Stimulated activated CD4-positive, alpha-beta T cell treated with anti-CD3 and anti-CD28 coated beads, Interleukin-4, amount 100 ng/mL, for 48 hours (primary cell): ENCODE measurements at regions not wholly inside any gene's neighbourhood (a gene's known extent, or its start where the extent isn't known, plus 50 kb on each side); places are given as distances from the start of the nearest gene placed in this dataset.
A peak's percentile ranks its signal among the peaks of the same experiment; 100 is the strongest.
"Not testable (repeated sequence)": the region's sequence is repeated elsewhere in the genome, so short reads cannot be mapped to it uniquely, and the experiment has no call there.

Experiments
- DNase-seq, 2 donors: peaks; one replicate each; pipeline ENCODE4 v3.0.0-alpha.2; 2020; ENCODE audit warnings: low read depth in 2 of 2

DNA sequence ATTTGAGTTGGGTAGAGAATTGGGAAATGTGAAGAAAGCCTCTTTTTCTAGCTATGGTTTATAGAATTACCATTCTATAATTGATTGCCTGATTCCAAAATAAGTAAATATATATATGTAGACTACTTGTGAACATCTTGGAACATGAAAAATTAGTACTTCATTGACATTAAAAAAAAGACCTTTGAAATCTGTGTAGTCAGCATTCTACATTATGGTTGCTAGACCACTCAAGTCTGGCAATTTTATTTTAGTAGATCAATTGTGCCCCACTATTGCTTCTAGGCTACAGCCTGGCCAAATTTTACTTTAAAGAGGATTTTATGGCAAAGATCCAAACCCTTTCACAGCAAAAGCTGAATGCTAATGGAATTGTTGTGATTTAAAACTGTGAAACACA lies 279.8 kb downstream of the IKZF2 start:
- no peak for DNase-seq

DNA sequence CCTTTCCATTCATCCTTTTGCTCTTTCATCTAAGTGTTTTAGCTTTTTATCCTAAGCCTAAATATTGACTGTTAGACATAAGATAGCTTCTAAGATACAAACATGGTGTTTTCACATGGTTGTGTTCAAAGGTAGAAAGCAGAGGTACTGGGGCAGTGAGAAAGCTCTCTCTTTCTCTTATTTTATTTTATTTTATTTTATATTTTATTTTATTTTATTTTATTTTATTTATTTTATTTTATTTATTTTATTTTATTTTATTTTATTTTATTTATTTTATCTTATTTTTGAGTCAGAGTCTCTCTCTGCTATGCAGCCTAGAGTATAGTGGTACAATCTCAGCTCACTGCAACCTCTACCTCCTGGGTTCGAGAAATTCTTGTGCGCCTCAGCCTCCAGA lies 287.2 kb downstream of the IKZF2 start:
- DNase-seq, result no peak

DNA sequence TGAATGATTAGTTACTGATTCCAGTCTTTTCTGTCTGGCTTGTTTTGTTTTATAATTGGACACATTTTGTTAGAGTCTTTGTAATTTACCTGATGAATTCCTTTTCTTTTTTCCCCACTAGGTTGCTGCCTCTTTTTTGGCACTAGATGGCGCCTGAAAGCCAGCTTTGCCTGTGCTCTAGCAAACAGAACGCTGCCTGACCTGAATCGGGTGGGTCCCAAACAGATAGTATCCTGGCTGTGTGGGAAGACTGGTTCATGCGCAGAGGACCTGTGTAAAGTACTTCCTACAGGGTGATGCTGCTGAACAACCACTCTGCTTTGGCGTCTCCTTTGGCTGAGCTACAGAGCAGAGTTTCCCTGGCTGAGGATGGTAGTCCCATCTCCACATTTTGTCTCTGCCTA lies 288.2 kb downstream of the IKZF2 start:
- peak in 1 of 2 donors; percentile 6 for DNase-seq

DNA sequence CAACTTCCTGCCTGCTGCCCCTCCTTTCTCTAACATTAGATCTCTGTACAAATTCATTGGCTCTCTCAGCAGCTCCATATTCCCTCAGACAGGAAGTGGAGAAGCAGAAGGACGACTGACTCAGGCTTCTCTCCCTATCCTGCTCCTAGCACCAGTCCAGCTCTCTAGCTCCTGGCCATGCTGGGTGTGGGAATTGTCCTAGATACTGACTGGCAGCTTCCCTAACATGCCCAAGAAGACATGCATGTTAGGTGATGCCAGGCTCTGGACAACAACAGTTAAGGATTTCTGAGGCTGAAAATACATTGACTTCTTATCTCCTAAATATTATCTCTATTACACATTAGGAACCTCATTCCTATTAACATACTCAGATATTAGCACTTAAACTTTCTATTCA lies 292.9 kb downstream of the IKZF2 start:
- DNase-seq, result no peak

DNA sequence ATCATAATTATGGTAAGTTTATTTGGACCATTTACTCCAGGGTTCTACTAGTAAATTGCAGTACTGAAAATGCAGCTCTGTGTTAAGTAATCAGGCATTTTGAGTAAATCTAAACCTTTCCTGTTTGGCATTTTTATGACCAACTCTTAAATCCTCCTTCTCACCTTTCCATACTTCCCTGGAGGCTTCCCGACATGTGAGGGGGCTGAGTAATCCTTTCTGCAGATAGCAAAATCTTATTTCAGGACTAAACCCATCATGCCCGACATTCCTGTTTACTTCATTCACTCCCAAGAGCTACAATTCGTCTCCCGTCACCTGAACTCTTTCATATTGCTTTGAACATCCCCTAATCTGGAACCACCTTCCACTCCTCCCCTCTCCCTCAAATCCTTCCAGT lies 296.6 kb downstream of the IKZF2 start:
- no peak for DNase-seq

DNA sequence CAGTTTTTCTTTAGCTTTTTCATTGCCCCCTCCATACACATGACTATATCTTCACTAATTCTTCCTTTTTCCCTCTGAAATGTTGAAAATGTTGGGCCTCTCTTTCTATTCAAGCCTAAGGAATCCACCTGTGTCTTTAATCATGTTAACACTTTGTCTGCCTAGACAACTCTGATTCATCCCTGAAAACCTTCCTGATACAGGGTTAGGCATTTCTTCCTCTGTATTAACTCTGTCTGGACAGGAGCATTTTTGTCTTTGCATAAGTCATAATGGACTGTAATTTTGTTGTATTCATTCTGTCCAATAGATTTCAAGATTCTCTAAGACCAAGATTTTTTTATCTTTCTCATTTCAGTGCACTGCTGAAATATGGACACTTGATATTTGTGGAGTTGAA lies 297.3 kb downstream of the IKZF2 start:
- DNase-seq, result no peak

DNA sequence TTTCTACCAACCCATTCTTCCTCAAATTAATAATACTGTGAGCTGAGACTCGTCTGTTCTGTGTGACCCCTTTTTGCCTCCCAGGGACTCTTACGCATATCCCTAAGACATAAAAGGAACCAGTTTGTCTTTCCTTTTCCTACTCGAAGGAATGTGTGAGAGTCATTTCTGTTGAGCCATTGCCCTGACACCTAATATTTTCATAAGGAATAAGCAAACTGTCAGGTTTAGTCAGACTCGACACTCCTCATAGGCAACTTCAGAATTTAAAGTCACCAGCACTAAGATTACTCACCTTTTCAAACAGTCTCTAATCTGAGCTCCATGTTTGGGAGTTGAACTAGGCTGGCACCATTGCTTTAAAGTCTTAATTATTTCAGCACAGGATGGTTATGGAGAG lies 305.5 kb downstream of the IKZF2 start:
- DNase-seq, result no peak

DNA sequence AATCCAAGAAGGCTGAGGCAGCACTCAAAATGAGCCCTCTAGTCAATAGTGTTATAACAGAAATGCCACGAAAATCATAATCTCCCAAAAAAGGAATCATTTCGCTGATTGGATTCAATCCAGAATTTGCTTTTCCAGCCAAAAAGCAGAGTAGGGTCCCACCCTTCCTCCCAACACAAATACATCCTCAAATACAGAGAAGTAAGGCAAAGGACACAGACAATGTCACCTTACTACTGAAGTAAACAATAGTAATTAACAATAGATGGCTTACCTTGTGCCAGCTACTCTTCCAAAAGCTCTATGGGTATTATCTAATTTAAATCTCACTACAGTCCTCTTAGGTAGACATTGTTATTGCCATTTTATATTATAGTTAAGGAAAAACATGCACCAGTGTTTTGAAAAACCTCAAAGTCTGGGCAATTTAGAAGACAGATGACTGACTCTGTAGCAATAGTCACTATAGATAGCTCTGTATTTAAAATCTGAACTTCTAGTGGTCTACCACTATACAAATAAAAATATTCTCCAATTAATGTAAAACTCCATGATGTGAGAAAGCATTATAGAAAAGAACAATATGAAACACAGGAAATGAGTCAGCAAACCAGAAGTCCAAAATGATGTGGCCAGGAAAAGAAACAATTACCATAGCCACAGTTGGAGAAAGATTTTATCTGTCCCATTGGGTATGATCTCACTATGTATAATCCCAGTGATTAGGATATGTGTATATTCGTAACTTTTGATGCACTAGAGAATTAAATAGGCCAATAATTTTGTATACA lies 305.0 kb upstream of the ERBB4 start:
- no peak for DNase-seq

DNA sequence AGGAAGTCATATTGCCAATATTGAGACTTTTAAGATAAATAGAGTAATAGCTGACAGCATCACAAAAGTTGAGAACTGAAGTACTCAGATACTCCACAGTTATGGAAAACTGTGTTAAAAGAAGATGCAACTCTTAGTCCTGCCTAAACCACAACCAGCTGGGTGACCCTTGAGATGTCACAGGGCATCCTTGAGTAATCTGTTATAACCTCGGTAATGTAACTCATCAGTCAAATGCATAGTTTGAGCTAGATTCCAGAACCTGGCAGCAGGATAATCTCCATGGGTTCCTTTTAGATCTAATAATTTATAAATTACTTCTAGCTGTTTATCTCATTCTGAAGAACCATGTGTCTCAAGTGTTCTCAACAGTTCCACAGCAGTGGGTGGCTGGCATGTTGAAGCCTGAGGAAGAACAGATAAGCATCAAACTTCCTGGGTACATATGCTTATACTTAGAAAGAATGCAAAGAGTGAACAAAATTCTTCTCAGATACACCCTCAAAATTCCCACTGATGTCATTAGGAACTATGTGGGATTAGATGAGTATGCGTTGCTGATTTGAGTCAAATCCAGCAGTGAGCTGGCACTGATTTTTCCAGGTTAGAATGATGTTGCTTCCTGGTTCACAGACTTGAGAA lies 304.1 kb upstream of the ERBB4 start:
- DNase-seq, result no peak

DNA sequence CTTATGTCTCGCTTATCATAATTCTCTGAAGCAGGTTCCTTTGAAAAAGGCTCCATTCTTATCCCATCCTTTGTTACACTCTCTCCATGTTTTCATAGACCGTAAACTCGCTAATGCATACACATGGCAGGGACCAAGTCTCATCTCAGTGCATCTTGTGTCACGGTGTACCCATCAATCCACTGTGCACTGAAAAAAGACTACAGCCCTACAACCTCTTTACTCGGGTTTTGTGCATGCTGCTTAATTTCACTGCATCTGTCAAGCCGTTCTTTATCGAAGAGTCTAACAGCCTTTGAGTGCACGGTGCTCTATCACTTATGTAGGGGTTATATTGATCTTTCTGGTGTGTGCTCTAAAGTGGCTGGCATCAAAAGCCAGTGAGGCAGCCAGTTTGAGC lies 302.9 kb upstream of the ERBB4 start:
- DNase-seq, result no peak

DNA sequence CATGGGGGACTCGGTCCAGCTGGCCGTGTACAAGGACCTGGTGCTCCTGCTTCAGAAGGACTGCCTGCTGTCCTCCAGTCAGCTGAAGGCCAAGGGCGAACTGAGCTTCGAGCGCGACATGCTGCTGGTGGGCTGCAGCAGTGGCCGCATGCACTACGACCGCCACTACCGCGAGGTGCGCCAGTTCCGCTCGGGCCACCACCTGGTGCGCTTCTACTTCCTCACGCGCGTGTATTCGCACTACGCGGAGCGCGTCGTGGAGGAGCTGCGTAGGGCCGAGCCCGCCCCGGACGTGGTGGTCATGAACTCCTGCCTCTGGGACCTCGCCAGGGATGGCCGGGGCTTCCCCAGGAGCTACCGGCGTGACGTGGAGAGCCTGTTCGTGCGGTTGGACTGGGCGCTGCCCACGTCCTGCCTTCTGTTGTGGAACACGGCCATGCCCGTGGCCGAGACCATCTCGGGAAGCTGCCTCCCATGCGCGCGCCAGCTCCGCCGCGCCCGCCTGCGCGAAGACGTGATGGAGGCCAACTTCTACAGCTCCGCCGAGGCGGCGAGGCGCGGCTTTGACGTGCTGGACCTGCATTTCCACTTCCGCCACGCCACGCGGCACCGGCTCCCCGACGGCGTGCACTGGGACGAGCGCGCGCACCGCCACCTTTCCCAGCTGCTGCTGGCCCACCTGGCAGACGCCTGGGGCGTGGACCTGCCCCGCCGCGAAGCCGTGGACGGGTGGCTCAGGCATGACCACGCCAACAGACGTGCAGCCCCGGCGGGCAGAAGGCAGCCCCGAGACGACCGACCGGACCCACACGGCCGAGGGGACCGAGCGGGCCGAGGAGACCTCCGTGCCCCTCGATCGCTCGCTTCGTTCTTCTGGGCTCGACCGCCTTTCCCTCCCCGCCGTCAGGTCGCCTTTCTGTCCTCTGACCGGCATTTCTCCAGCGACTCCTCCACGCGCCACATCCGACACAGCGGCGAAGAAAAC lies 293.9 kb upstream of the ERBB4 start:
- DNase-seq, result no peak

DNA sequence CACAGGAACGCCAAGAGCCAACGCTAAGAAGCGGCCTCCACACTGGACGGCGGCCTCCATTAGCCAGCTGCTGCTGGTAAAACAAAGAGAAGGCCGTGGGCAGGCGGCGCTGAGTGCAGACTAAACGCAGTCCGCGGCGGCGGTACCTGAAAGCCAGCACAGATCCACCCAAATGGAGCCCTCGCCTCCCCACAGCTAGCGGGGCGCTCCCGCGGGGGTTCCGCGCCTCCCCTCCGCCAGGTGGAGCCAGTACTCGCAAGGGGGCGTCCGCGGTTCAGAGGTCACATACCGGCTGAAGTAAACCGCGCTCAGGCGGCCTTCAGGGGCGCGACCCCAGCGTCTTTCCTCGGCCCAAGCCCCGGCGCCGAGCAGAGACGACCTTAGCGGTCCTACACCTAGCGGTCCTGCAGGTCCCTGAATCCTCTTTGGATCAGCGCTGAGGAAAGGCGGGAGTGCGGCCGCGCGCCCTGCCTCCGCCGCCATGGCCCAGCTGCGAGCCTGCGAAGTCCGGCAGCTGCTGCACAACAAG lies 293.1 kb upstream of the ERBB4 start:
- no peak for DNase-seq

DNA sequence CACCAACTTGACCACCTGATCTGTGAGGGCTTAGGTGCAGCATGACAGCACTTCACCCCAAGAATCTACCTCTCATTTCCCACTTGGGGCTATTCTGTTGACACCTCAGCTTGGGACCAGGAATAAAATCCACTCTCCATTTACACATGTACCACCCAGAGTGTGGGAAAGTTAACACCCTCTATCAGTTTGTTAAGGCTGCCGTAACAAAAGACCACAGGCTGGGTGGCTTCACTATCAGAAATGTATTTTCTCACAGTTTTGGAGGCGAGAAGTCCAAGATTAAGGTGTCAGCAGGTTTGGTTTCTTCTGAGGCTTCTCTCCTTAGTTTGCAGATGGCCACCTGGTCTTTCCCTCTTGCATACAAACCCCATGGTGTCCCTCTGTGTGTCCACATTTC lies 277.7 kb upstream of the ERBB4 start:
- DNase-seq, result no peak

DNA sequence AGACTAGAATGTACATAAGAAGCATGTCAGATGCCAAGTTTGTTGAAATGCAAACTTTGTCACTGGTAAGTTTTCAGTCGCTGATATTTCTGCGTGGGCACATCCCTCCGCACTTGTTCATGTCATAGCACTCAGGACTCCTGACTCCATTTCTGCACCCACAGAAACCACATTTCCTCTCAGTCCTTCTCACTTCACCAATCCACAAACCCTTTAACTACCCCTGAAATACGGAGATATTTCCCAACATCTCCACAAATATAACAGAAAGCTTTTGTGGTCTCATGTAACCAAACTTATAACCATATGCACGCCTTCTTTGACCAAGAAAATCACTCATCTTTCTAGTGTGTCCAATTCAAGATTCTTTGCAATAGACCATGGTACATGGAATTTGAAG lies 276.9 kb upstream of the ERBB4 start:
- no peak for DNase-seq

DNA sequence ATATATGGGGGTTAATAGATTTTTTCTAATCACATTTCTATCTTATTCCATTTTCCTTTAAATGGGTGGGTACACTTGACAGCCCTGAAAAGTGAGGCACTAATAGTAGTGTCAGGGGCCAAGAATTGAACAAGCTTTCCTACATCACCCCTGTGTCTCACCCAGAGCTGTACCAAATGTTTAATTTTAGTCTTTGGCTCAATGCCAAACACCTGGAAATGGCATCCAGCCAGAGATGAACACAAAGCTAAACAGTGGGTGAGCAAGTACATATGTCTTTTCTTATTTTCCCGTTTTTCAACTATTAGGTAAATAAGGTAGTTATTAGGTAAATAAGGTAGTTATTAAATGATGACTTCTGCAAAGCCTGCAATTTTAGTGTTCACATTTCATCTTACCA lies 276.3 kb upstream of the ERBB4 start:
- DNase-seq, result no peak

DNA sequence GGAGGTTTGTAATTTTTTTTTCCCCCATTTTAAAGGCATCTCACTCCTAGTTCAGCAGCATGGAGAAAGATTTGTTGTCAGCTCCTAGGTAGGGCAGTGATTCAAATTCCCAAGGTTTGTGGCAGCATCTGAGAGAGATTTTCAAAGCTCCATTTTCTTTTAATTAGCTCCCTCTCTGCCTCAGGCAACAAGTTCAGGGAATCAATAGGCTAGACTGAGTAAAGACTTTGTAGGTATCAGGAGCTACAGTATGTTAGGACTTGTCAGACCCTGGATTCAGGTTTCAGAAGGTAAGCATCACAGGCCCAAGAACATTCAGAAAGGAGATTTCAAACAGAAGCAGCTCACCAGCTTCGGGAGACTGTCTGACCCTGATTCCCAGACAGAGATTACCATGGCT lies 273.3 kb upstream of the ERBB4 start:
- DNase-seq, result no peak

DNA sequence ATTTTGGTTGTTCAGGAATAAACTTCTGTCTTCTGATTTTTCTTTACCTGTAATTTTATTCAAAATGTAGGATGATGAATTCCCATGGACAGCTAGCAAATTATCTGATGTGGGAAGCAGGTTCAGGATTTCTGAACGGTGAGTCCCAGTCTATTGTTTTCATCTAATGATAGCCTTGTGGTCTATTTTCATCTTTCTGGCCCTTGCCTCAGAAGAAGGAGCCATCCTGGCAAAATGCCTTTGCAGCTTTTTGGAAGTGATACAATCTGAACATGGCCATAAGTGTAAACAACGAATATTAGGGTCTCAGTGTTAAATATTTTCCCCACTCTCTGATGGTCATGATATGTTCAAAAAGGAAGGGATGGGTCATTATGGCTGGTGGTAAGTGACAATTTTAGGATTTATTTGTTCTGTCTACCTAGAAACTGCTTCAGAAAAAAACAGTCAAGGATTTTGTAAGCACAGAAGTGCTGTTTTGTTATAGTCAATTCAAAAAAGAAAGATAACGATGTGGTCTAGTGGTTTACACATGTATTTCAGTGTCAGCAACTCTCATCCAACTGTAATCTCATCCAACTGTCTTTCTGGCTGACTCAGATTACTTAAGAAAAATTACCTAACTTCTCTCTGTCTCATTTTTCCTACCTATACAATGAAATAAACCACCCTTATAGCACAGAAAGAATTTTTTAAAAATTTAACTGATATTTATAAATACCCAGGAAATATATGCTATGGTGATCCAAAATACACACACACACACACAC lies 272.6 kb upstream of the ERBB4 start:
- DNase-seq, result no peak

DNA sequence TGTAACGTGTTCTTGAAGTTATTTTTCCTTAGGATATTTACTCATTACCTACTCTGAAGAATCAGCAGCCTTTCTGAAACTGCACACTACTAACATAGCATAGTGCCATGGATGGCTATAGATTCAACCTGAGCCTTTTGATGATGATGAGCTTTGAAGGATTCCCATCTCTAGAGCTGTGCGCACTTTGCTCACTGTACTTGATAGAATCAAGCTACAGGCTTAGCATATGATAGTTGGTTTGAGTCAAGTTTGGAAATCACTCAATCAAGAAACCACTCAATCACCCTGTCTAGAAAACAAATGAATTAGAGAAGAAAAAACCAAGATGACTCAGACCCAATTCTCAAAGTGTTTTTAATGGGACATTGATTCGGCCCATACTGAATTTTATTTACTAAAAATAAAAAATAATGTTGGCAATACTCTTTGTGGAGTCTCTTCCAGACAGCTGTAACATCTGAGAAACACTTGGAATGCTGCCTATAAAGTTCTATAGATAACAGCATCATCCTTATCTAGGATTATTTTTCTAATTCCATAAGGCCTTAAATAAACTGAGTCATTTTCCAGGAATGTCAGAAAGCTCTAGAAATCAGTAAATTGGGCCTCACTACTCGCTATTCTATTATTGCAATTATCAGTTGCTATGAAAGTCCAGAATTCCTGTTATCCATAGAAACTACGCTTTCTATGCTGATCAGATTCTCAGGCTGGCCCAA lies 259.0 kb upstream of the ERBB4 start:
- DNase-seq, result no peak

DNA sequence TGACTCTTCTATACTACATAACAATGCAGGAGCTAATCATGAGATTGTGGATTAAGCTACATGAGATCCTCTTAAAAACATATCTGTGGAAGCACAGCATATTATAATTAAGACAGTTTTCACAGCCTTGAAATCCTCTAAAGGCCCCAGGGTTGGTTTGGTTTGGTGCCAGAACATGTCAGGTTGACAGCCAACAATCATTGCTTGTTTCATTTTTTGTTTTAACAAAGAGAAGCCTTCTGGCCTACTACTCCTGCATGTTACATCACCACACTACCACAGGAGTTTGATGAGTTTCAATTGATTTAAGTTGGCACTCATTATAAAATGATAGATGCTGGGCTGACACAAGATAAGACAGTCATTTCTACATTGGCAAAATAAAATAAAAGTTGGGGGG lies 255.9 kb upstream of the ERBB4 start:
- DNase-seq, result no peak

DNA sequence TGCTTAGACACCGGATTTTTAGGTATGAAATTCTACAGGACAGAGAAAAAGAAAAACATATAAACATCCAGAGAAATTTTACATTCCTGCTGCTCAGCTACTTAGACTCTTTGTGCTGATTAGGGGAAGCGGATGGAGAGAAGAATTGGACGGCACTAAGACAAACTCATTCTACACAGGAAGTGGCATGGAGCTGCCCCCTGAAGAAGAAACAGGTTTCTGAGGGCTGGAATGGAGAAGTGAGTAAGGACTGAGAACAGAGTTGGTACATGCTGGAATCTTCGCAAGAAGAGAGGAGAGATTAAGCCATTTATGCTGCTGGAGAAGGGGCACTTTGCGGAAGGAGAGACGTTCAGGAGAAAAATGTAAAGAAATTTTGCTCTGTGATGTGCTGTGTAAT lies 253.0 kb upstream of the ERBB4 start:
- no peak for DNase-seq

DNA sequence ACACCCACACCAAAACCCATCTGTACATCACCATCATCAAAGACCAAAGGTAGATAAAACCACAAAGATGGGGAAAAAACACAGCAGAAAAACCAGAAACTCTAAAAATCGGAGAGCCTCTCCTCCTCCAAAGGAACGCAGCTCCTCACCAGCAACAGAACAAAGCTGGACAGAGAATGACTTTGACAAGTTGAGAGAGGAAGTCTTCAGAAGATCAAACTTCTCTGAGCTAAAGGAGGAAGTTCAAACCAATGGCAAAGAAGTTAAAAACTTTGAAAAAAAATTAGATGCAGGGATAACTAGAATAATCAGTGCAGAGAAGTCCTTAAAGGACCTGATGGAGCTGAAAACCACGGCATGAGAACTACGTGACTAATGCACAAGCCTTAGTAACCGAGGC lies 247.5 kb upstream of the ERBB4 start:
- not testable (repeated sequence) for DNase-seq
